ENCODE measurements at regions not wholly inside any gene's neighbourhood (a gene's known extent, or its start where the extent isn't known, plus 50 kb on each side); places are given as distances from the start of the nearest gene placed in this dataset.

DNA sequence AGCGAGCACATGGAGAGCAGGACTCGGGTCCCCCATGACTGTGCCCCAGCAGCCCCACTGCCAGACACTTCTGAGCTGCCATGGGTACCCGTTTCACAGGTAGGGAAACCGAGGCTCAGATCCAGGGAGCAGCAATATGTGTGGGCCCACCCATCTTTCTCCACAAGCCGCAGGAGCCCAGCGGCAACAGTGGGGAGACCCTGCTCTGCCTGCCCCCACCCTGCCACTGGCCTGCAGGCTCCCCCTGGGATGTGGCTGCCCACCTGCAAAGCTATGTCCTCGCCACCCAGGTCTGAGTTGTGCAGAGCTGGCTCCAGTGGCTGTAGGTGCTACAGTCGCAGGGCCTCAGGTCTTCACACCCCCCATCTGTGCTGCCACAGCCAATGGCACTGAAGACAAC is 50.6 kb upstream of the C1QTNF9B start:
- no peak for TF ChIP-seq CTCF (IDR thresholded peaks at IDR 0.05)
- ATAC-seq (ENCODE audit: low FRiP score) (no peak), DNase-seq (ENCODE audit: low spot score) (no peak)

- DNase-seq (ENCODE audit: low spot score), result no peak
These were observed 51.9 kb upstream of the C1QTNF9B start for GRCh38 chr13:23949200-23949599.

DNA sequence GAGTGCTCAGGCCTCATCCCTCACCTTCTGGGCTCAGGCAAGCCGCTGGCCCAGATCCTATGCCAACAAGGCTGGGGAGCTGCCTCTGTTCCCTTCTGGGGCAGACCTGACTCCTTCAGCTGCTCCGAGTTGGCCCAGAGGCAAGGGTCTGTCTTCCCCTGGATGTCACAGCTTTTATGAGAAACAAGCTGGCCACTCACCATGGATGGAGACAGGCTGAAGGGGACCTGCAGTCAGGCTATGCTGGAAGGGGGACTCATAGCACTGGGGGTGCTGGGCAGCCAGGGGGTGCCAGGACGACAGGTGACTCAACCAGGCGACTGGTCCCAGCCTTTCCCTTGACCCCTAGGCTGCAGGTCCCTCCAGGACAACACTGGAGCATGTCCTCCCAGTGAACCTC is 52.4 kb upstream of the C1QTNF9B start:
- no peak for TF ChIP-seq CTCF (IDR thresholded peaks at IDR 0.05)
- DNase-seq (ENCODE audit: low spot score) (no peak), ATAC-seq (ENCODE audit: low FRiP score) (no peak)

More at GRCh38 chr13:23949200-23949599, 51.9 kb upstream of the C1QTNF9B start:
- ATAC-seq (ENCODE audit: low FRiP score), result no peak
- TF ChIP-seq CTCF (IDR thresholded peaks at IDR 0.05), result no peak

DNA sequence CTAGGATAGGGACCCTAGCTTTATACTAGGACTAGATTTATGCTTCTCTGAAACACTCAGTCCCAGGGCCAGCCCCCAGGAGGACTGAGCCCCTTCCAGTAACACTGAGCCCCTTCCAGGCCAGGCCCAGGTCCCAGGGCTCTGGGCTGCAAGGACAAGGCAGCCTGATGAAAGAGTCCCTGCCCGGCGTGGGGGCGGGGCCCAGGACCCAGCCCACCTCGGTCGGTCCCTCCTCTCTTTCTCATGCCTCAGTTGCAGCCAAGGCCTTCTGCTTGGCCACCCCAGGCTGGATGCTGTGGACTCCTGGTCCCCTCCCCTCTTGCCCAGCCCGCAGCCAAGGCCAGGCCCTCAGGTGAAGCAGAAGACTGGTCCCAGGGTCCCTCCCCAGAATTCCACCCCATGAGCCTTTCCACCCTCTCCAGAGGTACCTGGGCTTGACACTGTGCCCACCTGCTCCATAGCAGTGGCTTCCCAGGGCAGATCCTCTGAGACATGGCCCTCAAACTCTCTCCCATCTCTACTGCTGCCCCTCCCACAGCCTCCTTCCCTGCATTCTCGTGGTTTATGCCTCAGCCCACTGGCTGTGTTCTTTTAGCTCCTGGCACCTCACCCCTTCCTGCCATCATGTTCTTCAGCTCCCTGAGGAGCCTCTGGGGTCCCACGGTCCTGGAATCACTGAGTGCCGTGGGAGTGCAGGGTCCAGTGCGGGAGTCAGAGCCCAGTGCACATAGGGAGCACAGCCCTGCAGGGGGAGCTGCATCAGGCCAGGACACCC is 53.6 kb upstream of the C1QTNF9B start:
- no peak for TF ChIP-seq CTCF (IDR thresholded peaks at IDR 0.05)
- no peak for ATAC-seq (ENCODE audit: low FRiP score)
- DNase-seq (ENCODE audit: low spot score), result no peak

- no peak for ATAC-seq (ENCODE audit: low FRiP score)
- no peak for TF ChIP-seq CTCF (IDR thresholded peaks at IDR 0.05)
- no peak for DNase-seq (ENCODE audit: low spot score)
These were observed 55.5 kb upstream of the C1QTNF9B start for GRCh38 chr13:23952796-23953195.

- ATAC-seq (ENCODE audit: low FRiP score) (no peak), DNase-seq (ENCODE audit: low spot score) (no peak)
- no peak for TF ChIP-seq CTCF (IDR thresholded peaks at IDR 0.05)
These were observed 56.7 kb upstream of the C1QTNF9B start for GRCh38 chr13:23953860-23954512.

DNA sequence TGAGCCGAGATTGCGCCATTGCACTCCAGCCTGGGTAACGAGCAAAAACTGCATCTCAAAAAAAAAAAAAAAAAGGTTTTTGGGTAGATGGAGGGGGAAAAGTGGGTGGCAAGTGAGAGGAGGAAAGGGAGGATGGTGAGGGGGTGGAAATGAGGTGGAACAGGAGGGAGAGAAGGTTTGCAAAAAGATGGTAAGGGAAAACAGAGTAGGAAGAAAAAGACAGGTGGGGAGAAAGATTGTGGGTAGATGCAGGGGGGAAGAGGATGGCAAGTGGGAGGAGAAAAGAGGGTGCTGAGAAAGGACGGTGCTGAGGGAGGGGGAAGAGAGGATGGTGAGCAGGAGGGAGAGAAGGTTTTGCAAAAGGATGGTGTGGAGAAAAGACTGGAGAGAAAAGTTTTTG is 57.8 kb upstream of the C1QTNF9B start:
- ATAC-seq (ENCODE audit: low FRiP score), result no peak
- no peak for TF ChIP-seq CTCF (IDR thresholded peaks at IDR 0.05)
- no peak for DNase-seq (ENCODE audit: low spot score)

All from omental fat pad (tissue), 3 donors.